ENCODE measurements at regions not wholly inside any gene's neighbourhood (a gene's known extent, or its start where the extent isn't known, plus 50 kb on each side); places are given as distances from the start of the nearest gene placed in this dataset.

DNA sequence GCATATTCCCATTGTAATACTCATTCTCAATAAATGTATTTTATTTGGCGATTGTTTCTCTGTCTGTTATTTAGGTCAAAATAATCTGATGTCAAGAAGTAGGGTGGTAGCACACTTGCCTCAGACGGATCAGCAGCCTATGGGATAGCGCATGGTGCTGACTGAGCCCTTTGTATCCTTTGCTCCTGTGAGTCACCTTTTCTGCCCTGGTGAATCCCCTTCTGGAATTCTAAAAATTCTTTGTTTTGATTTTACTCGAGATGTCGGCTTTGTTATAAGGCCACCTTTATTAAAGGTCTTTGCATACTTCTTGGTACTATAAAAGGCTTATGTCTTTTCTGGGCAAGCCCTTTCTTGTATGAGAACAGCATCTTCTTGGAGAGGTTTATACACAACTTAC is 1187.8 kb downstream of the CDH9 start:
- no peak for TF ChIP-seq EZH2phosphoT487 (IDR thresholded peaks at IDR 0.05; ENCODE audit: borderline replicate concordance, low read length)
- TF ChIP-seq, protein P1, sequence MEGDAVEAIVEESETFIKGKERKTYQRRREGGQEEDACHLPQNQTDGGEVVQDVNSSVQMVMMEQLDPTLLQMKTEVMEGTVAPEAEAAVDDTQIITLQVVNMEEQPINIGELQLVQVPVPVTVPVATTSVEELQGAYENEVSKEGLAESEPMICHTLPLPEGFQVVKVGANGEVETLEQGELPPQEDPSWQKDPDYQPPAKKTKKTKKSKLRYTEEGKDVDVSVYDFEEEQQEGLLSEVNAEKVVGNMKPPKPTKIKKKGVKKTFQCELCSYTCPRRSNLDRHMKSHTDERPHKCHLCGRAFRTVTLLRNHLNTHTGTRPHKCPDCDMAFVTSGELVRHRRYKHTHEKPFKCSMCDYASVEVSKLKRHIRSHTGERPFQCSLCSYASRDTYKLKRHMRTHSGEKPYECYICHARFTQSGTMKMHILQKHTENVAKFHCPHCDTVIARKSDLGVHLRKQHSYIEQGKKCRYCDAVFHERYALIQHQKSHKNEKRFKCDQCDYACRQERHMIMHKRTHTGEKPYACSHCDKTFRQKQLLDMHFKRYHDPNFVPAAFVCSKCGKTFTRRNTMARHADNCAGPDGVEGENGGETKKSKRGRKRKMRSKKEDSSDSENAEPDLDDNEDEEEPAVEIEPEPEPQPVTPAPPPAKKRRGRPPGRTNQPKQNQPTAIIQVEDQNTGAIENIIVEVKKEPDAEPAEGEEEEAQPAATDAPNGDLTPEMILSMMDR (IDR thresholded peaks at IDR 0.05; ENCODE audit: low read depth, low read length, poor library complexity, severe bottlenecking) = no peak
- no peak overlapping the region for H3K27ac ChIP-seq (ENCODE audit: low read depth, low read length)
- H3K36me3 ChIP-seq (ENCODE audit: control insufficient read depth, low read length) = no peaks in the 10 kb centered on the region
- H3K4me2 ChIP-seq (ENCODE audit: low read length) = no peak overlapping the region
- H3K4me3 ChIP-seq (ENCODE audit: low read length) = no peak overlapping the region
- H4K20me1 ChIP-seq (ENCODE audit: control insufficient read depth, insufficient read depth, low read depth, low read length) = no peaks in the 10 kb centered on the region
- H3K9me3 ChIP-seq (ENCODE audit: control insufficient read depth, insufficient read depth, low read length) = no peaks in the 10 kb centered on the region
- H3K4me1 ChIP-seq (ENCODE audit: control insufficient read depth, low read length) = no peaks in the 10 kb centered on the region
- no peaks in the 10 kb centered on the region for H3K27me3 ChIP-seq (ENCODE audit: control insufficient read depth, low read length)
- no peaks in the 10 kb centered on the region for H3F3A ChIP-seq (ENCODE audit: control insufficient read depth, insufficient read depth)
- no peaks in the 10 kb centered on the region for H3K79me2 ChIP-seq (ENCODE audit: control insufficient read depth, low read length)
- no peaks in the 10 kb centered on the region for H3K9me2 ChIP-seq (replicated peaks; ENCODE audit: control insufficient read depth, low read length)

- no peak overlapping the region for H3K4me2 ChIP-seq (ENCODE audit: low read length)
- H3K9me3 ChIP-seq (ENCODE audit: control insufficient read depth, insufficient read depth, low read length) = no peaks in the 10 kb centered on the region
- no peak overlapping the region for H3K4me3 ChIP-seq (ENCODE audit: low read length)
- no peaks in the 10 kb centered on the region for H3K36me3 ChIP-seq (ENCODE audit: control insufficient read depth, low read length)
- no peaks in the 10 kb centered on the region for H3K4me1 ChIP-seq (ENCODE audit: control insufficient read depth, low read length)
- no peak overlapping the region for H3K27ac ChIP-seq (ENCODE audit: low read depth, low read length)
- no peaks in the 10 kb centered on the region for H3K27me3 ChIP-seq (ENCODE audit: control insufficient read depth, low read length)
- H4K20me1 ChIP-seq (ENCODE audit: control insufficient read depth, insufficient read depth, low read depth, low read length) = no peaks in the 10 kb centered on the region
- H3K79me2 ChIP-seq (ENCODE audit: control insufficient read depth, low read length) = no peaks in the 10 kb centered on the region
- H3F3A ChIP-seq (ENCODE audit: control insufficient read depth, insufficient read depth) = no peaks in the 10 kb centered on the region
- TF ChIP-seq, protein P1 (IDR thresholded peaks at IDR 0.05; ENCODE audit: low read depth, low read length, poor library complexity, severe bottlenecking) = no peak
- TF ChIP-seq EZH2phosphoT487 (IDR thresholded peaks at IDR 0.05; ENCODE audit: borderline replicate concordance, low read length) = no peak
- no peaks in the 10 kb centered on the region for H3K9me2 ChIP-seq (replicated peaks; ENCODE audit: control insufficient read depth, low read length)
Observed at GRCh38 chr5:25849270-25849669, 1189.1 kb downstream of the CDH9 start.

DNA sequence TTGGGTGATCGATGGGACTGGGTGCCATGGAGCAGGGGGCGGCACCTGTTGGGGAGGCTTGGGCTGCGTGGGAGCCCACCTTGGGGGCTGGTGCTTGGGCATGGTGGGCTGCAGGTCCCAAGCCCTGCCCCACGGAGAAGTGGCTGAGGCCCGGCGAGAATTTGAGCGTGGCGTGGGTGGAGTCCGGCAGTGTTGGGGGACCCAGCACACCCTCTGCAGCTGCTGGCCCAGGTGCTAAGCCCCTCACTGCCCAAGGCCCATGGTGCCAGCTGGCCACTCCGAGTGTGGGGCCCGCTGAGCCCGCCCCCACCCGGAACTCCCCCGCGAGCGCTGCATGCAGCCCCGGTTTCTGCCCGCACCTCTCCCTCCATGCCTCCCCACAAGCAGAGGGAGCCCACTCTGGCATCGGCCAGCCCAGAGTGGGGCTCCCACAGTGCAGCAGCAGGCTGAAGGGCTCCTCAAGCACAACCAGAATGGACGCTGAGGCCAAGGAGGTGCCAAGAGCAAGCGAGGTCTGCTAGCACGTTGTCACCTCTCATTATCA is 1178.6 kb upstream of the CDH10 start:
- TF ChIP-seq, protein P1 (IDR thresholded peaks at IDR 0.05; ENCODE audit: low read depth, low read length, poor library complexity, severe bottlenecking) = no peak
- no peak for TF ChIP-seq EZH2phosphoT487 (IDR thresholded peaks at IDR 0.05; ENCODE audit: borderline replicate concordance, low read length)
- Histone ChIP-seq H3K4me2 (ENCODE audit: low read length) (no peak overlapping the region), H3K4me3 (ENCODE audit: low read length) (no peak overlapping the region), H3K79me2 (ENCODE audit: control insufficient read depth, low read length) (no peaks in the 10 kb centered on the region), H3K27ac (ENCODE audit: low read depth, low read length) (no peak overlapping the region), H3K9me2 (replicated peaks; ENCODE audit: control insufficient read depth, low read length) (no peaks in the 10 kb centered on the region), H4K20me1 (ENCODE audit: control insufficient read depth, insufficient read depth, low read depth, low read length) (no peaks in the 10 kb centered on the region), H3K27me3 (ENCODE audit: control insufficient read depth, low read length) (no peaks in the 10 kb centered on the region), H3K36me3 (ENCODE audit: control insufficient read depth, low read length) (no peaks in the 10 kb centered on the region), H3K4me1 (ENCODE audit: control insufficient read depth, low read length) (no peaks in the 10 kb centered on the region), H3F3A (ENCODE audit: control insufficient read depth, insufficient read depth) (no peaks in the 10 kb centered on the region), H3K9me3 (ENCODE audit: control insufficient read depth, insufficient read depth, low read length) (no peaks in the 10 kb centered on the region; the same call in 1 of the 2 replicates)

Measured in DOHH2 (cell line).